Activated CD8-positive, alpha-beta T cell treated with anti-CD3 and anti-CD28 coated beads for 36 hours (primary cell): ENCODE measurements at regions not wholly inside any gene's neighbourhood (a gene's known extent, or its start where the extent isn't known, plus 50 kb on each side); places are given as distances from the start of the nearest gene placed in this dataset.

Source experiments
- ATAC-seq: fragments of 200-7000 bp; cut with Tn5 transposase; one replicate; pipeline ENCODE4 v1.10.0; 2021; ENCODE audit warnings: mild to moderate bottlenecking, moderate library complexity
- CTCF ChIA-PET: fragments of 350-600 bp; sonication (Branson Sonifier 250); formaldehyde crosslinking; loops from one replicate; lab custom pipeline; 2021; ENCODE audit warnings: antibody characterized with exemption; lab: Charles Lee
- POLR2A ChIA-PET: fragments of 350-600 bp; sonication (Branson Sonifier 250); formaldehyde crosslinking; loops from one replicate; lab custom pipeline; 2021; ENCODE audit warnings: antibody characterized with exemption; lab: Charles Lee
- DNase-seq: peaks from one replicate; pipeline ENCODE4 v3.0.0-alpha.2; 2020
- H3K27ac Mint-ChIP-seq: one replicate; pipeline ENCODE4 v1.8.0; 2021; ENCODE audit warnings: mild to moderate bottlenecking, mixed read lengths
- H3K27me3 Mint-ChIP-seq: one replicate; pipeline ENCODE4 v1.8.0; 2021; ENCODE audit warnings: mixed read lengths
- H3K36me3 Mint-ChIP-seq: one replicate; pipeline ENCODE4 v1.8.0; 2021; ENCODE audit warnings: low read depth, mixed read lengths
- H3K4me1 Mint-ChIP-seq: one replicate; pipeline ENCODE4 v1.8.0; 2021; ENCODE audit warnings: low read depth, mixed read lengths
- H3K4me3 Mint-ChIP-seq: one replicate; pipeline ENCODE4 v1.8.0; 2021; ENCODE audit warnings: mild to moderate bottlenecking, moderate library complexity, mixed read lengths
- H3K9me3 Mint-ChIP-seq: one replicate; pipeline ENCODE4 v1.8.0; 2021; ENCODE audit warnings: mixed read lengths
- intact Hi-C: fragments of 100-400 bp; cut with micrococcal nuclease; formaldehyde crosslinking; loops from one replicate; pipeline ENCODE4 v1.10.0; 2022
- TF ChIP-seq, protein P1 (sequence below): fragments of 200-600 bp; IDR thresholded peaks from one replicate; pipeline ENCODE4 v1.8.0; 2022; ENCODE audit warnings: antibody characterized with exemption, mild to moderate bottlenecking

DNA sequence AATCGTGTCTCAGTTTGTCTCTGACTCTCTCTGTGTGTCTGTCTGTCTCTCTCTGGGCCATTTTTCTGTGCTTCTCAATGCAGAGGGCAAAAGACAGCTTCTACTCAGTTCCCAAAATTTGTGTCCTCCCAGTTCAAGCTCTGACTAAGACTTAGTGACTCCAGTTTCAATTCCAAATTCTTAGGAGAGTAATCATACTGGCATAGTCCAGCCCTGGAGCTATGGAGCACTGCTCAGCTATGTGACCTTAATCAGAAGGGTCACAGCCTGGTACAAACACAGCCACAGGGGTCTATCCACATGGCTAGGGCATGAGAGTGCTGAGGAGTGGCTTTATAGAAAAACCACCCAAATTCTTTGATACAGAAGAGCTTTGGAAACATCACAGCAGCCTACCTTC is 91.9 kb downstream of the FOXF2 start:
- H3K4me1 Mint-ChIP-seq: no peaks in the 10 kb centered on the region
- DNase-seq (no peak), ATAC-seq (no peak)
- TF ChIP-seq, protein P1, sequence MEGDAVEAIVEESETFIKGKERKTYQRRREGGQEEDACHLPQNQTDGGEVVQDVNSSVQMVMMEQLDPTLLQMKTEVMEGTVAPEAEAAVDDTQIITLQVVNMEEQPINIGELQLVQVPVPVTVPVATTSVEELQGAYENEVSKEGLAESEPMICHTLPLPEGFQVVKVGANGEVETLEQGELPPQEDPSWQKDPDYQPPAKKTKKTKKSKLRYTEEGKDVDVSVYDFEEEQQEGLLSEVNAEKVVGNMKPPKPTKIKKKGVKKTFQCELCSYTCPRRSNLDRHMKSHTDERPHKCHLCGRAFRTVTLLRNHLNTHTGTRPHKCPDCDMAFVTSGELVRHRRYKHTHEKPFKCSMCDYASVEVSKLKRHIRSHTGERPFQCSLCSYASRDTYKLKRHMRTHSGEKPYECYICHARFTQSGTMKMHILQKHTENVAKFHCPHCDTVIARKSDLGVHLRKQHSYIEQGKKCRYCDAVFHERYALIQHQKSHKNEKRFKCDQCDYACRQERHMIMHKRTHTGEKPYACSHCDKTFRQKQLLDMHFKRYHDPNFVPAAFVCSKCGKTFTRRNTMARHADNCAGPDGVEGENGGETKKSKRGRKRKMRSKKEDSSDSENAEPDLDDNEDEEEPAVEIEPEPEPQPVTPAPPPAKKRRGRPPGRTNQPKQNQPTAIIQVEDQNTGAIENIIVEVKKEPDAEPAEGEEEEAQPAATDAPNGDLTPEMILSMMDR: no peak
- H3K9me3 Mint-ChIP-seq: no peaks in the 10 kb centered on the region
- CTCF ChIA-PET: no interaction called here
- H3K27me3 Mint-ChIP-seq: peaks cover 10% of the 10 kb centered on the region
- H3K36me3 Mint-ChIP-seq: no peaks in the 10 kb centered on the region
- H3K27ac Mint-ChIP-seq: no peak overlapping the region
- POLR2A ChIA-PET: no interaction called here
- no peak overlapping the region for H3K4me3 Mint-ChIP-seq
- intact Hi-C loops: no loop called here

DNA sequence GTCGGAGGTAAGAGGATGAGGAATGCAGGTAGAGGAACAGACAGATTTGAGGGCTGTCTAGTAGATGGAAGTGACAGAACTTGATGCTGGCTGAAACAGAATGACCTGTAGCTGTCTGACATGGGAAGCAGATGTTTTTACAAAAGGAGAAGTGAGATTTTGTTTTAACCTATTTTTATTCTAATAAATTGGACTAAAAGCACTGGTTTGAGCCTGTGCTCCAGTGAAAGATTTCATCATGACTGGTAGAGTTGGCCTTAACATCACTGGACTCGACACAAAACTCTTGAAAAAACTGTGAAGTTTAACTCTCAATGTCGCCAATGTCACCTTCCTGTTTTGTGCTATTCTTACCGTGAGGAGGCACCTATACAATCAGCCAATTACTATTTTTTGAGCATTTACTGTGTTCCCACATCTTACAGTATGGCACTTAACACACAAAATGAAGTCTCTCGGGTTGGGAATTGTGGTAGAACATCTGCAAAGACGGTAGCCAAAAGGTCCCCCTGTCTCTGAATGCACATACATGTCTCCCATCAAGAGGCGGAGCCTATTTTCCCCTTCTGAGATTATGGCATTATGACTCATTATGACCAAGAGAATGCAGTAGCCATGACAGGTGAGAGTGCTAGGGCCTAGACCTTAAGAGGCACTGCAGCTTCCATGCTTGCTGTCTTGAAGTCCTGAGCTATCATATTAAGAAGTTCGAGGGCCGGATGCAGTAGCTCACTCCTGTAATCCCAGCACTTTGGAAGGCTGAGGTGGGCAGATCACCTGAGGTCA is 93.2 kb downstream of the FOXF2 start:
- Mint-ChIP-seq H3K27ac (no peak overlapping the region), H3K4me1 (no peaks in the 10 kb centered on the region), H3K27me3 (peaks cover 10% of the 10 kb centered on the region), H3K9me3 (no peaks in the 10 kb centered on the region), H3K4me3 (no peak overlapping the region), H3K36me3 (no peaks in the 10 kb centered on the region)
- no peak for ATAC-seq
- intact Hi-C loops: no loop called here
- TF ChIP-seq, protein P1: no peak
- ChIA-PET CTCF (no interaction called here), POLR2A (no interaction called here)
- DNase-seq: no peak

DNA sequence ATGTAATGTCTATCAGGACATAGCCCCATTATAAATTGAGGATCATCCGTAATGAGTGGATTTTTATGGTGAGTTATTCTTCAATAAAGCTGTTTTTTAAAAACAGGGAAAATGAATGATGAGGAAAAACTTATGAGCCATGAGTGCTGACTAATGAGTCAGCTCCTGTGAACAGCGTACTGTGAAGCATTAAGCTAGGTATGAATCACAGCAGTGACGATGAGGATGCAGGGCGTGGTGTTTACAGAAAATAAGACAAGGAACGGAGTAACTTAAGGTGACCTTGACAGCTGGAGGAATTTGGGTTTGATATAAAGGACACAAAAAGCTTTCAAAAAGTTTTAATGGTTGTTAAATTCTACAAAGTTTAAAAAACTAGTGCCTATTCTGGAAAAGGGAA is 96.3 kb downstream of the FOXF2 start:
- H3K27ac Mint-ChIP-seq: no peak overlapping the region
- H3K27me3 Mint-ChIP-seq: peaks cover 9% of the 10 kb centered on the region
- ATAC-seq (no peak), DNase-seq (no peak)
- H3K36me3 Mint-ChIP-seq: no peaks in the 10 kb centered on the region
- intact Hi-C loops: no loop called here
- ChIA-PET POLR2A (no interaction called here), CTCF (interaction anchor here (1.4 kb wide), 1 partner anchor 12 kb away, joined by 3 read pairs; no protein-coding TSS in a partner anchor)
- TF ChIP-seq, protein P1: no peak
- no peaks in the 10 kb centered on the region for H3K4me1 Mint-ChIP-seq
- no peaks in the 10 kb centered on the region for H3K9me3 Mint-ChIP-seq
- H3K4me3 Mint-ChIP-seq: no peak overlapping the region

DNA sequence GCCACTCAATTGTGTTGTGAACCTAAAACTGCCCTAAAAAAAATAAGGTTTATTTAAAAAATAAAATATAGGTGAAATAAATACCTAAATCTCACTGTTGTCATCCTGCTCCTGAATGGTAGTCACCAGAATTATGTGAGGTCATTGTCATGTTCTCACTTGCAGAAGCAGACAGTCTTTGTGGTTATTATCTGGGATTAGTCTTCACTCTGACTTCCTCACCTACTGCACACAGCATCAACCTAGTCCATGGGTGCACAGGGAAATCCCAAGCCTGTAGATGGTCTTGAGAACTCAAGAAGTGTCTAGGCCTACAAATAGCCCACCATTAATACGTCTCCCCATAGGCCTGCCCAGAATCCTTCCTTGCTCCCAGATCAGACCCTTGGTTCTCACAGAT is 97.0 kb downstream of the FOXF2 start:
- intact Hi-C loops: no loop called here
- Mint-ChIP-seq H3K4me1 (no peaks in the 10 kb centered on the region), H3K27ac (no peak overlapping the region), H3K4me3 (no peak overlapping the region), H3K36me3 (no peaks in the 10 kb centered on the region), H3K27me3 (peaks cover 9% of the 10 kb centered on the region), H3K9me3 (no peaks in the 10 kb centered on the region)
- POLR2A ChIA-PET: no interaction called here
- no peak for DNase-seq
- CTCF ChIA-PET: interaction anchor here (1.4 kb wide), 1 partner anchor 12 kb away, joined by 3 read pairs; no protein-coding TSS in a partner anchor
- TF ChIP-seq, protein P1: no peak
- ATAC-seq: no peak

DNA sequence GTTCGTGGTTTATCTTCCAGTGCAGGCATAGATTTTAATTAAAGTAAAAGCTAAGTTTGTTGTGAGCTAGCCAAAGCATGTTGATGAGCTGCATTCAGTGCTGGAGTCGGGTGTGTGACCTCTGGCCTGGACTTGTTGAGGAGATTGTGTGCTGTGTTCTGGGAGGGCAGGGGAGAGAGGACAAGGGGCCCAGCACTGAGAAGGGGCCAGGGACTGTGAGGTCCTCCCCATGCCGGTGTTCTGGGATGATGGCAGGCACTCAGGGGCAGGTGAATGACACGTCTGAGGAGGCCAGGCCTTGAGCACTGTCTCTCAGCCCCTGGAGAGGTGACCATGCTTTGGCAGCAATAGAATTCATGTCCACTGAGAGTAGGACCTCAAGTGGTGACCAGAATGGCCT is 97.9 kb downstream of the FOXF2 start:
- ChIA-PET CTCF (no interaction called here), POLR2A (no interaction called here)

More for the DNA sequence above, 97.9 kb downstream of the FOXF2 start:
- ATAC-seq: no peak
- Mint-ChIP-seq H3K4me3 (no peak overlapping the region), H3K4me1 (no peaks in the 10 kb centered on the region), H3K27me3 (peaks cover 2% of the 10 kb centered on the region), H3K9me3 (no peaks in the 10 kb centered on the region), H3K36me3 (no peaks in the 10 kb centered on the region), H3K27ac (no peak overlapping the region)
- TF ChIP-seq, protein P1: no peak
- DNase-seq: no peak
- intact Hi-C loops: no loop called here
